Erythroblast (primary cell): ENCODE measurements at regions not wholly inside any gene's neighbourhood (a gene's known extent, or its start where the extent isn't known, plus 50 kb on each side); places are given as distances from the start of the nearest gene placed in this dataset.

Source experiments
- GATA1 ChIP-seq: IDR thresholded peaks from 2 replicates; pipeline ENCODE4 v1.6.1; 2011; ENCODE audit warnings: low read depth, mild to moderate bottlenecking, control low read depth, low read length, moderate library complexity
- POLR2A ChIP-seq: IDR thresholded peaks from 2 replicates; pipeline ENCODE4 v1.6.1; 2011; ENCODE audit warnings: mild to moderate bottlenecking, low read length

DNA sequence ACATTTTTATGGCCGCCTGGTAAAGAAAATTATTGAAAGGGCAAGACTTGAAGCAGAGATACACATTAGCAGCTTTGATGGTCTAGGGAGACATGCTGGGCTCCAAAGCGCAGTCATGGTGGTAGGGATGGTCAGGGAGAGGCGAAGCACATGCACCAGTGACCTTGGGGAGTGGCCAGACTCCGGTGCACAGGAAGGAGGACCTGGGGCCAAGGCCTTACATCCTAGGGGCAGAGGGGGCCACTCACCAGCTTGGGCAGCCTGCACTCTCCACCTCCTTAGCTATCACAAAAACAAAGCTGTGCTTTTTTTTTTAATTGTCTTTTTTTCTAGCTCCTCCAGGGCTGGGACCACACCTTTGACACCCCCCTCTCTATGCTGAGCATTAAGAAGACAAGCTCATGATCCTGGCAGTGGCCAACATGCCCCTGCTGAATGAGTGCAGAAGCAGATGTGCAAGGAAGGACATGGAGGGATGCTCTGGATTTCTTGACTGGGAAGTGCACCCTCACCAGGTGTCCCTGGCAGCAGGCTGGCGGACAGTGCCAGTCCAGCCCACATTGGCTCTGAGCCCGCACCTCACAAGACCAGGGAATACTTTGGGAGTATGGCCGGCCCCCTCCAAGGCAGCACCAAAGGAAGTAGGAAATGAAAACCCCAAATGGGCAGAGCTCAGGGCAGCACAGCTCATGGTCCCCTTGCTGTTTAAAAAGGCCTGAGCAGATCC, 619.9 kb downstream of the TBC1D22A start:
- TF ChIP-seq POLR2A (no peak), GATA1 (no peak)
